ENCODE measurements at regions not wholly inside any gene's neighbourhood (a gene's known extent, or its start where the extent isn't known, plus 50 kb on each side); places are given as distances from the start of the nearest gene placed in this dataset.

- H3K4me3 ChIP-seq (ENCODE audit: insufficient read length, low read depth) = no peak overlapping the region
- no peaks in the 10 kb centered on the region for H3K36me3 ChIP-seq (ENCODE audit: insufficient read depth, insufficient read length, low read length)
- TF ChIP-seq ZNF274 (IDR thresholded peaks at IDR 0.05; ENCODE audit: low read depth, low read length) (no peak), YY1 (IDR thresholded peaks at IDR 0.05; ENCODE audit: insufficient read depth, insufficient read length) (no peak), SUZ12 (IDR thresholded peaks at IDR 0.05; ENCODE audit: extremely low read depth, insufficient read depth, insufficient read length) (no peak)
- no peaks in the 10 kb centered on the region for H3K4me1 ChIP-seq (ENCODE audit: insufficient read depth, insufficient read length)
- H3K27me3 ChIP-seq (ENCODE audit: insufficient read depth, insufficient read length) = no peaks in the 10 kb centered on the region
- no peaks in the 10 kb centered on the region for H3K9me3 ChIP-seq (ENCODE audit: insufficient read depth, low read length)
- H3K9ac ChIP-seq (ENCODE audit: insufficient read length, low read depth) = no peak overlapping the region
- DNase-seq (ENCODE audit: low read depth, low spot score) = no peak
Measured at GRCh38 chr6:48197941-48198340, 86.9 kb upstream of the PTCHD4 start.

DNA sequence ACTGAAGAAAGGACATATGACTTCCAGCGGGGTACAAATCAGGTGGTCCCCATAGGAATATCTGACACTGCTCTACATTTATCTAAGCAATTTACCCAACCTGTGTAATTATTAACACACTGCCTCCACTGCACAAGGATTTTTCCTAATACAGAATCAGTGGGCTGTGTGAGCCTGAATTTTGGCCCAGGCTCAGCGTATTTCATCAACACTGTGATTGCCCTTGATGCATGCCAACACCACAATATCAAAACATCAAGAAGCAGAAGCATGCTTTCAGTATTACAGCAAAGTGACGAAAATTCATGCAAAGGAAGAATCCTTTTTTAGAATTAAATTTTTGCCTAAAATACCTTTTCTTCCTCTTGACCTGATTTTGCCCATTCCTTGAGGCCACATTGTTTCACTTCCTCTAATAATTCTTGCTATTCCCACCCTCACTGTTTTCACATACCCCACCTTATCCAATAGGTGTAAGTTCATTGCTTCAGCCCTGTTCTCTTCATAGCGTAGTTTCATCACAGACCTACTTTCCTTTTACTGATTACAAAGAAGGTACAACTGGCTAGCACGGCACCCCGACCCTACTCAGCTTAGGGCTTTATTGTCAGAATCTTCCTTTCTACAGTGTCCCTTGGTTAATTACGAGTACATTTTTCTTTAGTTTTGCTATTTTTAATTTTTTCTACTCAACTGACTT, 83.7 kb upstream of the PTCHD4 start:
- Histone ChIP-seq H3K4me3 (ENCODE audit: insufficient read length, low read depth) (no peak overlapping the region), H3K9ac (ENCODE audit: insufficient read length, low read depth) (no peak overlapping the region), H3K36me3 (ENCODE audit: insufficient read depth, insufficient read length, low read length) (no peaks in the 10 kb centered on the region), H3K9me3 (ENCODE audit: insufficient read depth, low read length) (no peaks in the 10 kb centered on the region), H3K4me1 (ENCODE audit: insufficient read depth, insufficient read length) (no peaks in the 10 kb centered on the region), H3K27me3 (ENCODE audit: insufficient read depth, insufficient read length) (no peaks in the 10 kb centered on the region)
- no peak for DNase-seq (ENCODE audit: low read depth, low spot score)
- TF ChIP-seq YY1 (IDR thresholded peaks at IDR 0.05; ENCODE audit: insufficient read depth, insufficient read length) (no peak), ZNF274 (IDR thresholded peaks at IDR 0.05; ENCODE audit: low read depth, low read length) (no peak), SUZ12 (IDR thresholded peaks at IDR 0.05; ENCODE audit: extremely low read depth, insufficient read depth, insufficient read length) (no peak)

GRCh38 chr6:48188158-48188557, 77.2 kb upstream of the PTCHD4 start:
- Histone ChIP-seq H3K4me3 (ENCODE audit: insufficient read length, low read depth) (no peak overlapping the region), H3K27me3 (ENCODE audit: insufficient read depth, insufficient read length) (no peaks in the 10 kb centered on the region), H3K36me3 (ENCODE audit: insufficient read depth, insufficient read length, low read length) (no peaks in the 10 kb centered on the region), H3K9ac (ENCODE audit: insufficient read length, low read depth) (no peak overlapping the region), H3K9me3 (ENCODE audit: insufficient read depth, low read length) (no peaks in the 10 kb centered on the region), H3K4me1 (ENCODE audit: insufficient read depth, insufficient read length) (no peaks in the 10 kb centered on the region)
- DNase-seq (ENCODE audit: low read depth, low spot score) = no peak
- no peak for TF ChIP-seq ZNF274 (IDR thresholded peaks at IDR 0.05; ENCODE audit: low read depth, low read length)
- TF ChIP-seq SUZ12 (IDR thresholded peaks at IDR 0.05; ENCODE audit: extremely low read depth, insufficient read depth, insufficient read length) = no peak
- TF ChIP-seq YY1 (IDR thresholded peaks at IDR 0.05; ENCODE audit: insufficient read depth, insufficient read length) = no peak

DNA sequence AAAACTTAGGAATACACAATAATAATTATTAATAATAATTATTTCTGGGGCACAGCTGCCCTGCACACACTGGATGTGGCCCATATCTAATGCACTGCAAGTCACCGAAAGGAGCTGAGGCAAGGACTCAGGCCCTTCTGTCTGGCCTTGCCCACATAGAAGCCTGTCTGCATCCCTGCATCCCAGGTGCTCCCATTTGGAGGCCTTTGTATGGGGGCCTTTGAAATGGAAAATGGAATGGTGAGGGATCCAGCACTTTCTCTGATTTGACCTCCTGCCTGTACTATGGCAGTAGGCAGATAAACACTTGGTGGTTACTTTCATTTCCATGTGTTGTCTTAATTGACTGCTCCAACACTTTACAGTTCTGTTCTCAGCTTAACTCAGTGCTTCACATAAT, 75.7 kb upstream of the PTCHD4 start:
- no peak overlapping the region for H3K9ac ChIP-seq (ENCODE audit: insufficient read length, low read depth)
- no peak for TF ChIP-seq YY1 (IDR thresholded peaks at IDR 0.05; ENCODE audit: insufficient read depth, insufficient read length)
- TF ChIP-seq ZNF274 (IDR thresholded peaks at IDR 0.05; ENCODE audit: low read depth, low read length) = no peak
- no peaks in the 10 kb centered on the region for H3K9me3 ChIP-seq (ENCODE audit: insufficient read depth, low read length)
- H3K4me1 ChIP-seq (ENCODE audit: insufficient read depth, insufficient read length) = no peaks in the 10 kb centered on the region
- H3K27me3 ChIP-seq (ENCODE audit: insufficient read depth, insufficient read length) = no peaks in the 10 kb centered on the region
- no peaks in the 10 kb centered on the region for H3K36me3 ChIP-seq (ENCODE audit: insufficient read depth, insufficient read length, low read length)
- no peak for DNase-seq (ENCODE audit: low read depth, low spot score)
- no peak overlapping the region for H3K4me3 ChIP-seq (ENCODE audit: insufficient read length, low read depth)

DNA sequence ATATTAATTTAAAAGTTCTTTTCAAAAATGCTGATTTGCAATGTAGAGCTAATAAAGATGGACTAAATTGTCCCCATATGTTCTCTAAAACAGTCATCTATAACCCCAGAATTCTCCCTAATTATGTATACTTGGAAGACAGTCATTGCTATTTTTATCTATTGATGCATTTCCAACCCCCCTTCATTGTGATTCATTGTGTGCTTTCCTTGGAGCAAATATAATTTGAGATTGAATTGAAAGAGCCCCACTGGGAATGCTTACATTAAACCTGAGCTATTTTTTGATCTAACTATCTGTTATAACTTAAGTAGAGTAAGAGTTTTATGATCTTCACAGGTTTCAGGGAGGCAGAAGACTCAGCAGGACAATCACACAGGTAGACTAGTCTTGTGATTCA, 73.7 kb upstream of the PTCHD4 start:
- no peak for DNase-seq (ENCODE audit: low read depth, low spot score)
- no peak for TF ChIP-seq ZNF274 (IDR thresholded peaks at IDR 0.05; ENCODE audit: low read depth, low read length)
- TF ChIP-seq SUZ12 (IDR thresholded peaks at IDR 0.05; ENCODE audit: extremely low read depth, insufficient read depth, insufficient read length) = no peak
- TF ChIP-seq YY1 (IDR thresholded peaks at IDR 0.05; ENCODE audit: insufficient read depth, insufficient read length) = no peak
- H3K4me1 ChIP-seq (ENCODE audit: insufficient read depth, insufficient read length) = no peaks in the 10 kb centered on the region

GRCh38 chr6:48183811-48184605, 73.0 kb upstream of the PTCHD4 start:
- no peaks in the 10 kb centered on the region for H3K4me1 ChIP-seq (ENCODE audit: insufficient read depth, insufficient read length)
- TF ChIP-seq SUZ12 (IDR thresholded peaks at IDR 0.05; ENCODE audit: extremely low read depth, insufficient read depth, insufficient read length) = no peak
- TF ChIP-seq YY1 (IDR thresholded peaks at IDR 0.05; ENCODE audit: insufficient read depth, insufficient read length) = no peak
- TF ChIP-seq ZNF274 (IDR thresholded peaks at IDR 0.05; ENCODE audit: low read depth, low read length) = no peak
- H3K36me3 ChIP-seq (ENCODE audit: insufficient read depth, insufficient read length, low read length) = no peaks in the 10 kb centered on the region

More for the DNA sequence above, 73.7 kb upstream of the PTCHD4 start:
- Histone ChIP-seq H3K9me3 (ENCODE audit: insufficient read depth, low read length) (no peaks in the 10 kb centered on the region), H3K9ac (ENCODE audit: insufficient read length, low read depth) (no peak overlapping the region), H3K4me3 (ENCODE audit: insufficient read length, low read depth) (no peak overlapping the region), H3K27me3 (ENCODE audit: insufficient read depth, insufficient read length) (no peaks in the 10 kb centered on the region), H3K36me3 (ENCODE audit: insufficient read depth, insufficient read length, low read length) (no peaks in the 10 kb centered on the region)

DNA sequence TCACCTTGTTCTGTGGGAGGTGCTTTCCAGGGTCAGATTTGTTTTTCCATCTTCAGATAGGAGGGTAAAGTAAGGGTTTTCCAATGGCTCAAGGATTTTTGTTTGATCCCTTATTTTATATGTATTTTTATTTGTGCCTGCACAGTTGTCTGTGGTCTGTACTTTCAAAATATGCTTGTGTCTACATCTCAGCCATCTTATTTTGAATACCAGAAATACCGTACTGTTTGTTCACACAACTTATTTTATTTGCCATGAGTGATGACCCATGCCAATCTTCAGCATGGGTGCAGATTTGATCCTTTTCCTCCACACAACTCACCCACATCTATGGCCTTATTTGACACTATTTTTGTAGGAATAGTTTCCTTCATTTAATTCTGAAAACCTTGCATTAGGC, 72.2 kb upstream of the PTCHD4 start:
- TF ChIP-seq YY1 (IDR thresholded peaks at IDR 0.05; ENCODE audit: insufficient read depth, insufficient read length) (no peak), ZNF274 (IDR thresholded peaks at IDR 0.05; ENCODE audit: low read depth, low read length) (no peak), SUZ12 (IDR thresholded peaks at IDR 0.05; ENCODE audit: extremely low read depth, insufficient read depth, insufficient read length) (no peak)
- no peak for DNase-seq (ENCODE audit: low read depth, low spot score)
- H3K4me1 ChIP-seq (ENCODE audit: insufficient read depth, insufficient read length) = no peaks in the 10 kb centered on the region

More at GRCh38 chr6:48183811-48184605, 73.0 kb upstream of the PTCHD4 start:
- Histone ChIP-seq H3K9ac (ENCODE audit: insufficient read length, low read depth) (no peak overlapping the region), H3K27me3 (ENCODE audit: insufficient read depth, insufficient read length) (no peaks in the 10 kb centered on the region), H3K4me3 (ENCODE audit: insufficient read length, low read depth) (no peak overlapping the region), H3K9me3 (ENCODE audit: insufficient read depth, low read length) (no peaks in the 10 kb centered on the region)
- DNase-seq (ENCODE audit: low read depth, low spot score) = no peak

More for the DNA sequence above, 72.2 kb upstream of the PTCHD4 start:
- Histone ChIP-seq H3K9ac (ENCODE audit: insufficient read length, low read depth) (no peak overlapping the region), H3K9me3 (ENCODE audit: insufficient read depth, low read length) (no peaks in the 10 kb centered on the region), H3K36me3 (ENCODE audit: insufficient read depth, insufficient read length, low read length) (no peaks in the 10 kb centered on the region), H3K27me3 (ENCODE audit: insufficient read depth, insufficient read length) (no peaks in the 10 kb centered on the region), H3K4me3 (ENCODE audit: insufficient read length, low read depth) (no peak overlapping the region)

Data from NT2/D1 (cell line).